DND-41 (cell line): ENCODE measurements at regions not wholly inside any gene's neighbourhood (a gene's known extent, or its start where the extent isn't known, plus 50 kb on each side); places are given as distances from the start of the nearest gene placed in this dataset.

Source experiments
- ATAC-seq: fragments of 200-7000 bp; cut with Tn5 transposase; 3 replicates; pipeline ENCODE4 v1.9.1; 2021; ENCODE audit warnings: low read depth; ENCODE audit not compliant: insufficient read depth
- DNase-seq: peaks from one replicate; pipeline ENCODE4 v3.0.0-alpha.2; 2020
- H2AFZ ChIP-seq: 2 replicates; pipeline ENCODE4 v1.6.0; 2012; ENCODE audit warnings: low read depth, low read length
- H3K27ac ChIP-seq: 2 replicates; pipeline ENCODE4 v1.5.1; 2012; ENCODE audit warnings: low read length, inconsistent platforms
- H3K27me3 ChIP-seq: fragments of 200-600 bp; sonication (generic); 2 replicates; pipeline ENCODE4 v1.6.0; 2012; ENCODE audit warnings: low read length, mild to moderate bottlenecking, inconsistent platforms; ENCODE audit not compliant: insufficient read depth, poor library complexity
- H3K36me3 ChIP-seq: 2 replicates; pipeline ENCODE4 v1.5.1; 2012; ENCODE audit warnings: low read length, inconsistent platforms; ENCODE audit not compliant: insufficient read depth
- H3K4me1 ChIP-seq: 2 replicates; pipeline ENCODE4 v1.5.1; 2012; ENCODE audit warnings: mild to moderate bottlenecking, low read length; ENCODE audit not compliant: insufficient read depth
- H3K4me2 ChIP-seq: 2 replicates; pipeline ENCODE4 v1.6.0; 2012; ENCODE audit warnings: mild to moderate bottlenecking, moderate library complexity, low read length, inconsistent platforms; ENCODE audit not compliant: insufficient read depth
- H3K4me3 ChIP-seq, 2 experiments: fragments of 200-600 bp in 1 of 2; shearing (Covaris generic) in 1 of 2; 2 replicates each; pipeline ENCODE4 v1.5.1; 2012 to 2016; ENCODE audit warnings: inconsistent platforms in 2 of 2, low read length in 2 of 2, mild to moderate bottlenecking in 2 of 2, low read depth in 1 of 2, moderate library complexity in 1 of 2
- H3K79me2 ChIP-seq: 2 replicates; pipeline ENCODE4 v1.6.0; 2012; ENCODE audit warnings: low read length, inconsistent platforms; ENCODE audit not compliant: insufficient read depth
- H3K9ac ChIP-seq: 2 replicates; pipeline ENCODE4 v1.6.0; 2012; ENCODE audit warnings: low read depth, mild to moderate bottlenecking, inconsistent platforms, low read length, moderate library complexity
- H3K9me3 ChIP-seq: 2 replicates; pipeline ENCODE4 v1.5.1; 2012; ENCODE audit warnings: low read length, moderate library complexity, mild to moderate bottlenecking, inconsistent platforms; ENCODE audit not compliant: insufficient read depth, severe bottlenecking
- H4K20me1 ChIP-seq: 2 replicates; pipeline ENCODE4 v1.6.0; 2012; ENCODE audit warnings: low read length; ENCODE audit not compliant: insufficient read depth
- CTCF ChIP-seq: IDR thresholded peaks from 2 replicates; pipeline ENCODE4 v1.5.1; 2012; ENCODE audit warnings: borderline replicate concordance, low read length, moderate library complexity, mild to moderate bottlenecking; ENCODE audit not compliant: poor library complexity, severe bottlenecking; ENCODE audit errors: extremely low read depth
- EZH2 ChIP-seq: IDR thresholded peaks from 3 replicates; pipeline ENCODE4 v1.6.1; 2012; ENCODE audit warnings: borderline replicate concordance, low read depth, mild to moderate bottlenecking, moderate library complexity, low read length, inconsistent platforms; ENCODE audit not compliant: severe bottlenecking

GRCh38 chr2:176501617-176502016 is 232.4 kb downstream of the MTX2 start:
- no peak for ATAC-seq
- H3K79me2 ChIP-seq: no peaks in the 10 kb centered on the region
- no peak for DNase-seq
- H3K27ac ChIP-seq: no peak overlapping the region; the same call in 1 of the 2 replicates
- no peak overlapping the region for H2AFZ ChIP-seq
- no peak overlapping the region for H3K9ac ChIP-seq
- peaks cover 12% of the 10 kb centered on the region; the same call in 1 of the 2 replicates for H3K4me1 ChIP-seq
- H3K27me3 ChIP-seq: no peaks in the 10 kb centered on the region
- TF ChIP-seq EZH2: no peak
- TF ChIP-seq CTCF: no peak
- H3K36me3 ChIP-seq: no peaks in the 10 kb centered on the region
- H3K4me2 ChIP-seq: no peak overlapping the region
- no peaks in the 10 kb centered on the region for H4K20me1 ChIP-seq
- H3K4me3 ChIP-seq: no peak overlapping the region
- no peaks in the 10 kb centered on the region for H3K9me3 ChIP-seq

- TF ChIP-seq EZH2 (no peak), CTCF (no peak)
- Histone ChIP-seq H3K27me3 (no peaks in the 10 kb centered on the region), H3K9me3 (no peaks in the 10 kb centered on the region), H3K4me3 (no peak overlapping the region), H3K79me2 (no peaks in the 10 kb centered on the region), H3K9ac (no peak overlapping the region), H2AFZ (no peak overlapping the region), H3K4me2 (no peak overlapping the region), H3K4me1 (peaks cover 12% of the 10 kb centered on the region; the same call in 1 of the 2 replicates), H3K27ac (no peak overlapping the region), H3K36me3 (no peaks in the 10 kb centered on the region), H4K20me1 (no peaks in the 10 kb centered on the region)
- no peak for DNase-seq
- ATAC-seq: no peak
Observed at GRCh38 chr2:176502619-176503018, 233.4 kb downstream of the MTX2 start.

- Histone ChIP-seq H3K4me3 (no peak overlapping the region), H4K20me1 (no peaks in the 10 kb centered on the region), H3K27ac (no peak overlapping the region), H3K27me3 (no peaks in the 10 kb centered on the region), H3K4me1 (peaks cover 12% of the 10 kb centered on the region; the same call in 1 of the 2 replicates), H3K79me2 (no peaks in the 10 kb centered on the region), H3K9ac (no peak overlapping the region), H3K4me2 (no peak overlapping the region), H2AFZ (no peak overlapping the region), H3K9me3 (no peaks in the 10 kb centered on the region), H3K36me3 (no peaks in the 10 kb centered on the region)
- no peak for ATAC-seq
- no peak for DNase-seq
- TF ChIP-seq EZH2 (no peak), CTCF (no peak)
Observed at GRCh38 chr2:176503776-176504175, 234.5 kb downstream of the MTX2 start.

GRCh38 chr2:176504440-176504839 is 235.2 kb downstream of the MTX2 start:
- ATAC-seq (no peak), DNase-seq (no peak)
- Histone ChIP-seq H3K79me2 (no peaks in the 10 kb centered on the region), H4K20me1 (no peaks in the 10 kb centered on the region), H3K4me2 (no peak overlapping the region), H3K9ac (no peak overlapping the region), H3K36me3 (no peaks in the 10 kb centered on the region), H3K9me3 (no peaks in the 10 kb centered on the region), H2AFZ (no peak overlapping the region), H3K27ac (no peak overlapping the region), H3K4me3 (no peak overlapping the region), H3K27me3 (no peaks in the 10 kb centered on the region), H3K4me1 (peaks cover 14% of the 10 kb centered on the region; the same call in 1 of the 2 replicates)
- TF ChIP-seq EZH2: no peak
- no peak for TF ChIP-seq CTCF
